HFFc6 (cell line): ENCODE measurements at regions not wholly inside any gene's neighbourhood (a gene's known extent, or its start where the extent isn't known, plus 50 kb on each side); places are given as distances from the start of the nearest gene placed in this dataset.

ENCODE experiments used
- DNase-seq: peaks from one replicate; pipeline ENCODE4 v3.0.0-alpha.2; 2018
- H3K27ac Mint-ChIP-seq: 2 replicates; pipeline ENCODE4 v1.8.0; 2020; ENCODE audit warnings: mild to moderate bottlenecking, mixed read lengths
- H3K27me3 Mint-ChIP-seq: 2 replicates; pipeline ENCODE4 v1.8.0; 2021; ENCODE audit warnings: mild to moderate bottlenecking, moderate library complexity, mixed read lengths; ENCODE audit not compliant: insufficient read depth
- H3K36me3 Mint-ChIP-seq: 2 replicates; pipeline ENCODE4 v1.8.0; 2021; ENCODE audit warnings: low read depth, mixed read lengths
- H3K4me1 Mint-ChIP-seq: 2 replicates; pipeline ENCODE4 v1.8.0; 2020; ENCODE audit warnings: low read depth, mixed read lengths
- H3K4me3 Mint-ChIP-seq: 2 replicates; pipeline ENCODE4 v1.8.0; 2020; ENCODE audit warnings: mild to moderate bottlenecking, moderate library complexity, mixed read lengths
- H3K9me3 Mint-ChIP-seq: 2 replicates; pipeline ENCODE4 v1.8.0; 2020; ENCODE audit warnings: mild to moderate bottlenecking, mixed read lengths
- CTCF ChIP-seq: fragments of 200-600 bp; sonication (generic); IDR thresholded peaks from 2 replicates; pipeline ENCODE4 v1.5.0; 2021; ENCODE audit warnings: antibody characterized with exemption, mild to moderate bottlenecking

GRCh38 chr12:46131732-46132469 is 136.9 kb downstream of the SLC38A1 start:
- peak; percentile 5 for DNase-seq
- no peak overlapping the region for H3K27ac Mint-ChIP-seq
- H3K27me3 Mint-ChIP-seq: no peaks in the 10 kb centered on the region; the same call in 1 of the 2 replicates
- H3K4me1 Mint-ChIP-seq: 0 out of 2 replicates have a peak, but pooled peaks cover 6% of the 10 kb centered on the region
- no peaks in the 10 kb centered on the region for H3K9me3 Mint-ChIP-seq
- TF ChIP-seq CTCF: peak; percentile 49
- no peaks in the 10 kb centered on the region for H3K36me3 Mint-ChIP-seq
- no peak overlapping the region for H3K4me3 Mint-ChIP-seq

- Mint-ChIP-seq H3K9me3 (no peaks in the 10 kb centered on the region), H3K36me3 (no peaks in the 10 kb centered on the region), H3K4me3 (no peak overlapping the region), H3K27me3 (no peaks in the 10 kb centered on the region; the same call in 1 of the 2 replicates), H3K4me1 (peaks cover 19% of the 10 kb centered on the region), H3K27ac (no peak overlapping the region)
- no peak for TF ChIP-seq CTCF
- DNase-seq: no peak
Measured at GRCh38 chr12:46127656-46128055, 137.3 kb upstream of the SCAF11 start.

- Mint-ChIP-seq H3K4me1 (peaks cover 19% of the 10 kb centered on the region), H3K9me3 (no peaks in the 10 kb centered on the region), H3K27ac (no peak overlapping the region), H3K4me3 (no peak overlapping the region), H3K36me3 (no peaks in the 10 kb centered on the region), H3K27me3 (no peaks in the 10 kb centered on the region)
- no peak for DNase-seq
- TF ChIP-seq CTCF: no peak
Measured at GRCh38 chr12:46126050-46126727, 135.8 kb upstream of the SCAF11 start.

GRCh38 chr12:46124848-46125619 is 134.7 kb upstream of the SCAF11 start:
- no peaks in the 10 kb centered on the region for H3K9me3 Mint-ChIP-seq

More at GRCh38 chr12:46124848-46125619, 134.7 kb upstream of the SCAF11 start:
- Mint-ChIP-seq H3K4me1 (peaks cover 19% of the 10 kb centered on the region), H3K27ac (peak overlapping the region; percentile 76), H3K27me3 (no peaks in the 10 kb centered on the region), H3K36me3 (no peaks in the 10 kb centered on the region), H3K4me3 (peak overlapping the region; percentile 86)
- TF ChIP-seq CTCF: peak; percentile 71
- DNase-seq: peak; percentile 76
